Peyer's patch (tissue), 4 donors: ENCODE measurements at regions not wholly inside any gene's neighbourhood (a gene's known extent, or its start where the extent isn't known, plus 50 kb on each side); places are given as distances from the start of the nearest gene placed in this dataset.

Experiments used
- CTCF ChIP-seq, 6 experiments: fragments of 450-650 bp in 4 of 6; fragments of 200-600 bp in 2 of 6; sonication (generic) in 1 of 6; IDR thresholded peaks; one replicate each; pipeline ENCODE4 v1.5.1; 2017 to 2019; ENCODE audit warnings: antibody characterized with exemption in 6 of 6, mild to moderate bottlenecking in 3 of 6, moderate library complexity in 1 of 6
- POLR2A ChIP-seq, 2 donors: fragments of 450-650 bp; IDR thresholded peaks; one replicate each; pipeline ENCODE4 v1.5.1; 2017; ENCODE audit warnings: antibody characterized with exemption in 2 of 2, mild to moderate bottlenecking in 2 of 2, moderate library complexity in 2 of 2

GRCh38 chr13:19093369-19093768, 88.3 kb downstream of the TUBA3C start:
- TF ChIP-seq CTCF (IDR thresholded peaks at IDR 0.05): no peak
- TF ChIP-seq POLR2A (IDR thresholded peaks at IDR 0.05): no peak
